HG02943 (cell line): ENCODE measurements at regions not wholly inside any gene's neighbourhood (a gene's known extent, or its start where the extent isn't known, plus 50 kb on each side); places are given as distances from the start of the nearest gene placed in this dataset.

Experiments
- ATAC-seq: cut with Tn5 transposase; IDR thresholded peaks from one replicate; pipeline ENCODE4 v1.9.1; 2021; ENCODE audit warnings: mild to moderate bottlenecking, low read depth, moderate library complexity; ENCODE audit not compliant: unreplicated experiment

- no peak for ATAC-seq
Observed at GRCh38 chr10:83346266-83346910, 792.9 kb upstream of the GHITM start.

- ATAC-seq, result no peak
Observed at GRCh38 chr10:83352588-83352987, 786.7 kb upstream of the GHITM start.

DNA sequence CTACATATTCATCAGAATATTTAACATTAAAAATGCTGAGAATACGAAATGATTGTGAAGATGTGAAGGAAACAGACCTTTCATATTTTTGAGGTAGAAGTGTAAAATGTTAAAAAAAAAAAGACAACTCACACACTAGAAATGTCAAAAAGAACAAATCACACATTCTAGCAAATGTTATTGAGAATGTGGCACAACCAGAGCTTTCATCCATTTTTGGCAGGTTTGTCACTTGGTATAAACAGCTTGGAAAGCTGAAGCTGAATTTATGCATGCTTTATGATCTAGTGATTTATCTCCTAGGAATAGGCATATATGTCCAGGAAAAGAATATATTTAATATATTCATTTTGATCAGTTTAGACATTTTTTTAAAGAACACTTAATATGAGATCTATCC is 784.9 kb upstream of the GHITM start:
- ATAC-seq, result no peak

- ATAC-seq, result no peak
Observed at GRCh38 chr10:83357004-83357403, 782.3 kb upstream of the GHITM start.

- ATAC-seq, result no peak
Observed at GRCh38 chr10:83357627-83358026, 781.7 kb upstream of the GHITM start.

GRCh38 chr10:83367036-83367435 is 772.3 kb upstream of the GHITM start:
- ATAC-seq, result no peak

GRCh38 chr10:83371696-83372490 is 767.4 kb upstream of the GHITM start:
- no peak for ATAC-seq

DNA sequence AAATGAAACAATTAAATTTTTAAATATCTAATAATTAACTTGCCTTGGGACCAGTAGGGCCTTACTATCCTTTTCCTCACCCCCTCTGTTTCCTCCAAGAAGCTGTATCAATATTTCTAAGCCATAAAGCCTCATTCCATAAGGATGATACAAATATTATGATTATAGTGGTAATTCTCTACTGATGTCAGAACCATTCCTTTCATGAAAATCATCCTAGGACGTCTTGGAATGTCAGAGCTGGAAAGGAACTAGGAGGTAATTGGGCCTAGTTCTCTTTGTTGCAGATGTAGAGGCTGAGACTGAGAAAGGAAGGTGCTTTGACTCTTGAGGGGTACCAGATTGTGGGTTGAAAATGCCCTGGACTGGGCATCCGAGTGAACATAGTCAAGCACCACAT is 766.7 kb upstream of the GHITM start:
- ATAC-seq, result no peak

GRCh38 chr10:83373671-83374070 is 765.6 kb upstream of the GHITM start:
- ATAC-seq, result no peak

DNA sequence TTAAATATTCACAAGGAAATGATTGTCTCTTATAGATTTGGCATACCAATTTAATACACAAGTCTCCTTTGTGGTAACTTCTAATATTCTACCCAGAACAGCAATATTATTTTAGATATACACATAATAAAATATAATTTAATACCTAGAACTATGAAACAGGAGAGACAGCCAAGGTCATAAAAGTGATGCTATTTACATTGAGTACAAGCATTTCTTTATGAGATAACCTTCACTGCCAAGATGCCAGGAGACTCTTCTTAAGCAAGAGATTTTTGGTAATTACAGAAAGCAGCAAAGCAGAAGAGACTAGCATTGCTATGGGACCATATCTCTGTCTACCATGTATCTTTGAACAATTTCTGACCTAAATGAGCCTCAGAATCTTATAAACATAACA is 764.6 kb upstream of the GHITM start:
- ATAC-seq, result no peak

DNA sequence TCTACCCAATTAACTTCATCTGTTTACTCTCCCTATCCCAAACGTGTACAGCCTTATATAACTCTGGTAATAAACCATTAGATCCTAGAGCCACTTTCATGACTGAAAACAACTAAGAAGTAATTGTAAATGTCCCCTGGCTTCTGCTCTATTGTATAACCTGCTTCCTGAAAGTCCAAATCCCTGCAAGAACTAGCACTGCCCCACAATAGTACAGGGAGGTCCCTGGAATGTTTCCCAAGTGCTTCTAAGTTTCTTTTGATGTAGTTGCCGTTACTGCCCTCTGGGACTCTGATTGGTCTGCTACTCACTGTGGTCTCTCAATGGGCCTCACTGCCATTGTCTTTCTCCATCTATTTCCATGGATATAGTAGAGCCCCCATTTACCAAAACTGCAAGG is 764.0 kb upstream of the GHITM start:
- ATAC-seq, result no peak

- ATAC-seq, result no peak
Observed at GRCh38 chr10:83397806-83398205, 741.5 kb upstream of the GHITM start.

GRCh38 chr10:83410570-83410969 is 728.7 kb upstream of the GHITM start:
- ATAC-seq, result no peak

DNA sequence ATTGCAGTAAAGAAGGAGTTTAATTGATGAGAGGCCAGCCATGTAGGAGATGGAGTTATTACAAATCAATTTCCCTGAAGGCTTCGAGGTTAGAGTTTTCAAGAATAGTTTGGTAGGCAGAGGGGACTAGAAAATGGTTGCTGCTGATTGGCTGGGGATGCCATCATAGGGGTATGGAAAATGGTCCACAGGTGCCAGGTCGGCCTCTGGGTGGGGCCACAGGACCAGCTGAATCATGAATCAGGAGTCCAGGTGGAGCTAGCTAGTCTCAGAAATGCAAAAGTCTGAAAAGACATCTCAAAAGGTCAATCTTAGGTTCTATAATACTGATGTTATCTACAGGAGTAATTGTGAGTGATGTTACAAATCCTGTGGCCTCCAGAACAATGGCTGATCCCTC is 714.0 kb upstream of the GHITM start:
- no peak for ATAC-seq

- ATAC-seq, result no peak
Observed at GRCh38 chr10:83427101-83427500, 712.2 kb upstream of the GHITM start.

DNA sequence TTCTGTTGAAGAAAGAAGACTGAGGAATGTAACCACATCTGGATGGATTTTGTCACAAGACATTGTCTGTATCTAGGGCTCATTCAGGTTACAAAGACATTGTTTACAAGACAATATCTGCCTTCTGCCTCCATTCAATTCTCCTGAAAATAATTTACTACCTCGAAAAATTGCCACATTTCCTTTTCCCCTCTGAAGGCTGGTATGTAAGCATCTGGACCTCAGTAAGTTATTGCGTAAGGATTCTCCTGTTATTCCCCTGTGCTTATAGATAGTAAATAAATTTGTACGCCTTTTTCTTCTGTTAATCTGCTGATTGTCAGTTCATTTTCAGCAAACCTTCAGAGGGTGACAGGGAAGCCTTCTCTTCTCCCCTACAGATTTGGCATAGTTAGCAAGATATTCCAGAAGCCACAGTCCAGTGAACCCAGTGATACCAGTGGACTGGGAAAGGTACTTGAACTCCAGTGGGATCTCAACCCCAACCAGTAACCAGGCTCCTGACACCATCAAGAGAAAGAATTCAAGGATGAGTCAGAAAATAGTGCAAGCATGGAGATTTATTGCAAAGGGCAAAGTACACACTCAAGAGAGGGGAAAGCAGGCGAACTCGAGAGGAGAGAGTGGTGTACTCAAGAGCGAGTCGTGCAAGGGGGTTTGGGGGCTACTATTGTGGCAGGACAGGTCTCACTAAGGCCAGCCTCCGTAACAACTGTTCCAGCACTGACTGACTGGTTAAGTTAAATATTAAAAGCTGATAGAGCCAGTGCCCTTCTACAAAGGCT is 706.9 kb upstream of the GHITM start:
- ATAC-seq, result no peak

GRCh38 chr10:83433705-83434104 is 705.6 kb upstream of the GHITM start:
- ATAC-seq, result no peak

- no peak for ATAC-seq
Observed at GRCh38 chr10:83448013-83448412, 691.3 kb upstream of the GHITM start.

DNA sequence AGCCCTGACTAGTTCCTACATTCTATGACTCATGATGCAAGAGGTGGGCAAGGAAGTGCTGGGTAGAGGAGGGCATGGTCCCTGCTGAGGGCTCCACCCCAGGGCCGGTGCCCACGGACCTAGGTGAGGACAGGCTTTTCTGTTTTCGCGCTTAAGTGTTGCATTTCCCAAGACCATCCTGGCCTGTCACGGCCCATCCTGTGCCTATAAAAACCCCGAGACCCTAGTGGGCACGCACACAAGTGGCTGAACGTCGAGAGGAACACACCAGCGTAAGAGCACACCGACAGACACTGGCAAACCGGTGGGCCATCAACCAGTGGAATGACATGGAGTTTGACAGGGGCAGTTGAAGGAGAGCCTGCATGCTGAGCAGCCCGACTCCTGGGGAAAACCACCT is 680.7 kb upstream of the GHITM start:
- ATAC-seq, result no peak

GRCh38 chr10:83459124-83459523 is 680.2 kb upstream of the GHITM start:
- no peak for ATAC-seq

DNA sequence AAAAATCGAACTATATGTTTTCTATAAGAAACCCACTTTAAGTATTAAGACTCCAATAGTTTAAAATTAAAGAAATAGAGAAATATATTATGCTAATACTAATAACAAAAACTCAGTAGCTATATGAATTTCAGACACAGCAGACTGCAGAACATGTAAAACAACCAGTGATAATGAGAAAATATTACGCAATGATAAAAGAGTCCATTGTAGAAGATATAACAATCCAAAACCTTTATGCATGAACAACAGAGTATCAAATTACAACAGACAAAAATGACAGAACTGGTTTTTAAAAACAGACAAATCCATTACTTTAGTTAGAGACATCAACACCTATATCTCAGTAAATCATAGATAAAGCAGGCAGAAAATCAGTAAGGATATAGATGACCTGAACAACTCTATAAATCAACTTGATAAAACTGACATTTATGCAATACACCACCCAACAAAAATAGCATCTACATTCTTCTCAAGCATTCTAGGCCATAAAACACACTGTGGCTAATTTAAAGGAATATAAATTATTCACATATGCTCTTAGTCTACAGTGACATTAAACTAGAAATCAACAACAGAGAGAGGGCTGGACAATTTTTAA is 669.5 kb upstream of the GHITM start:
- no peak for ATAC-seq
